ENCODE measurements at regions not wholly inside any gene's neighbourhood (a gene's known extent, or its start where the extent isn't known, plus 50 kb on each side); places are given as distances from the start of the nearest gene placed in this dataset.

DNA sequence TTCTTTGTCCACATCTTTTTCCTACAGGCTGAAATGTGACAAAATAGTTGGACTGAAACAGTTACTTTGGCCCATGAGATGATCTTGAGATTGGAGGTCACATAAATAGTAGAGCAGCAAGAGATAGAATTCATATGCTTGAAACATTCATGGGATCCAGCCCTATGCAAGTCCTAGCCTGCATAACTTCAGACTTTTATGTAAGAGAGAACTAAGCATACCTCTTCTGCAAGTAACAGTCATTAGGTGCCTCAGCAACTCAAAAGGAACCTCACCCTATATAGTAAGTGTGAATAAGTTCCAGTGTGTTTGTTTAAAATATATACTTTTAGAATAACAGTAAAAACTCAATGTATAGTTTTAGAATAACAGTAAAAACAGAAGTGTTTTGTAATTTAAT, 138.0 kb upstream of the P2RY1 start:
- TF ChIP-seq CTCF (IDR thresholded peaks at IDR 0.05) = no peak
- TF ChIP-seq POLR2A (IDR thresholded peaks at IDR 0.05) = no peak

All from testis (tissue), 2 donors.